ENCODE measurements at regions not wholly inside any gene's neighbourhood (a gene's known extent, or its start where the extent isn't known, plus 50 kb on each side); places are given as distances from the start of the nearest gene placed in this dataset.

DNA sequence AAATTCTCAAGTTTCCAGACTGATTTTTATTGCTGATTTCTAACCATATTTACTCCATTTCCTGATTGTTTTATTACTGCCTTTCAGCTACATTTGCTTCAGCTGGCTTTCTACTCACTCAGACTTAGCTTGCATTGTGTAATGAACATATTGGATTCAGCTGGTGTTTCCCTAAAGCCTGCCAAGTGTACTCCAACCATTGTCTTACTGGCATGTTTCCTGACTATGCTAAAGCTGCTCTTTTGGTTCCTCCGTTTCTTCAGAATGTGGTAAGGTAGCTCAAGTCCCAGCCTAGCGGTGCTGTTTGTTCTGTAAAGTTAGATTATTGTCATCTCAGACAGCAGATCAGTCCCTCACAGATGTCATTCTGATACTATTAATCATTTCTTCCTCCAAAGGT, 53.1 kb upstream of the GLRA2 start:
- Mint-ChIP-seq H3K27me3 (ENCODE audit: insufficient read depth, unreplicated experiment) (peaks cover 14% of the 10 kb centered on the region), H3K36me3 (ENCODE audit: insufficient read depth, unreplicated experiment) (no peaks in the 10 kb centered on the region), H3K9me3 (ENCODE audit: unreplicated experiment) (no peaks in the 10 kb centered on the region), H3K27ac (ENCODE audit: low read depth, unreplicated experiment) (no peak overlapping the region), H3K4me1 (ENCODE audit: insufficient read depth, unreplicated experiment) (no peaks in the 10 kb centered on the region), H3K4me3 (ENCODE audit: unreplicated experiment) (no peak overlapping the region)
- ChIA-PET CTCF (no interaction called here), POLR2A (no interaction called here)
- DNase-seq (ENCODE audit: unreplicated experiment): no peak
- TF ChIP-seq CTCF (IDR thresholded peaks at IDR 0.05; ENCODE audit: unreplicated experiment): no peak
- intact Hi-C loops (cut with micrococcal nuclease): no loop called here
- BruUV-seq (replicated peaks): no TSS peak

DNA sequence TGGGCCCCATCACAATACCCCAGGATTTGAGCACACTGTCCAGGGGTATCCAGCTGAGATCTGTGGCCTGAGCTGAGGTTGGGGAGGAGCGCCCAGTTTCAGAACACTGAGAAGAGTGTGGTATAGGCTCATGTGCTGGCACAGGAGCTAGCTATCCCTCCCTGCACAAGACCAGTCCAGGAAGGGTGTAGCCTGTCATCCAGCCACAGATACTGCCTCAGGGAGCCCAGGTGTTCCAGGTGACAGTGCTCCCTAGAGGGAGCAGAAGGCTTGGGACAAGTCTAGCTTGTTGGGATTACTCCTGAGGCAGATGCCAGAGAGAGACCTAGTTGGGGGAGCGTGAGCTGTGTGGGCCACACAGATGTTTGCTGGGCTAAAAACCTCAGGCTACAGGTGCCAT, 79.6 kb upstream of the GLRA2 start:
- no peak overlapping the region for H3K4me3 Mint-ChIP-seq (ENCODE audit: unreplicated experiment)
- H3K27ac Mint-ChIP-seq (ENCODE audit: low read depth, unreplicated experiment): no peak overlapping the region
- no peaks in the 10 kb centered on the region for H3K9me3 Mint-ChIP-seq (ENCODE audit: unreplicated experiment)
- intact Hi-C loops (cut with micrococcal nuclease): no loop called here
- POLR2A ChIA-PET: no interaction called here
- no peak for DNase-seq (ENCODE audit: unreplicated experiment)
- peaks cover 6% of the 10 kb centered on the region for H3K36me3 Mint-ChIP-seq (ENCODE audit: insufficient read depth, unreplicated experiment)
- no TSS peak for BruUV-seq (replicated peaks)
- CTCF ChIA-PET: no interaction called here
- H3K4me1 Mint-ChIP-seq (ENCODE audit: insufficient read depth, unreplicated experiment): no peaks in the 10 kb centered on the region
- no peak for TF ChIP-seq CTCF (IDR thresholded peaks at IDR 0.05; ENCODE audit: unreplicated experiment)
- H3K27me3 Mint-ChIP-seq (ENCODE audit: insufficient read depth, unreplicated experiment): peaks cover 10% of the 10 kb centered on the region

DNA sequence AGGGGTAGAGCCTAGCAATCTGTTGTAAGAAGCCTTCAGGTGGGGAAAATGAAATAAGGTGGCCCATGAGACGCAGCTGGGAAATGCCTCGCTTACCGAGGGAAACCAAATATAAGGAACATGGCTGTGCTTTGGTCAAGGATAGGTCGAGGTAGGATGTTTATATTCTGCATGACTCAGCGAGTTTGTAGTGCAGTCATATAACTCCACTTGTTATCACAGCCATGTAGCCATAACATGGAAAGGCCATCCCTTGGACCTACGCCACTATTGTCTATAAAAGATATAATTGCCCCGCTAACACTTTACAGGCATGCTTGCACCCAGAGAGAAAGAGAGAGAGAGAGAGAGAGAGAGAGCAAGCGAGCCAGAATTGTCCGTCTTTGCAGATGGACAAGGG, 80.9 kb upstream of the GLRA2 start:
- no peak for DNase-seq (ENCODE audit: unreplicated experiment)
- no peak for TF ChIP-seq CTCF (IDR thresholded peaks at IDR 0.05; ENCODE audit: unreplicated experiment)
- H3K36me3 Mint-ChIP-seq (ENCODE audit: insufficient read depth, unreplicated experiment): peaks cover 6% of the 10 kb centered on the region
- intact Hi-C loops (cut with micrococcal nuclease): no loop called here
- no peaks in the 10 kb centered on the region for H3K9me3 Mint-ChIP-seq (ENCODE audit: unreplicated experiment)
- ChIA-PET POLR2A (no interaction called here), CTCF (no interaction called here)
- H3K4me1 Mint-ChIP-seq (ENCODE audit: insufficient read depth, unreplicated experiment): no peaks in the 10 kb centered on the region
- H3K27me3 Mint-ChIP-seq (ENCODE audit: insufficient read depth, unreplicated experiment): peaks cover 14% of the 10 kb centered on the region
- no peak overlapping the region for H3K27ac Mint-ChIP-seq (ENCODE audit: low read depth, unreplicated experiment)
- BruUV-seq (replicated peaks): no TSS peak
- H3K4me3 Mint-ChIP-seq (ENCODE audit: unreplicated experiment): no peak overlapping the region

- H3K27me3 Mint-ChIP-seq (ENCODE audit: insufficient read depth, unreplicated experiment): peaks cover 11% of the 10 kb centered on the region
- TF ChIP-seq CTCF (IDR thresholded peaks at IDR 0.05; ENCODE audit: unreplicated experiment): no peak
- ChIA-PET POLR2A (no interaction called here), CTCF (no interaction called here)
- no peak overlapping the region for H3K27ac Mint-ChIP-seq (ENCODE audit: low read depth, unreplicated experiment)
- DNase-seq (ENCODE audit: unreplicated experiment): no peak
- no peaks in the 10 kb centered on the region for H3K4me1 Mint-ChIP-seq (ENCODE audit: insufficient read depth, unreplicated experiment)
- intact Hi-C loops (cut with micrococcal nuclease): no loop called here
- H3K36me3 Mint-ChIP-seq (ENCODE audit: insufficient read depth, unreplicated experiment): no peaks in the 10 kb centered on the region
- H3K9me3 Mint-ChIP-seq (ENCODE audit: unreplicated experiment): no peaks in the 10 kb centered on the region
- H3K4me3 Mint-ChIP-seq (ENCODE audit: unreplicated experiment): no peak overlapping the region
- no TSS peak for BruUV-seq (replicated peaks)
Observed at GRCh38 chrX:14440106-14440505, 89.2 kb upstream of the GLRA2 start.
